GM18907 (cell line): ENCODE measurements at regions not wholly inside any gene's neighbourhood (a gene's known extent, or its start where the extent isn't known, plus 50 kb on each side); places are given as distances from the start of the nearest gene placed in this dataset.
"Not testable (repeated sequence)": the region's sequence is repeated elsewhere in the genome, so short reads cannot be mapped to it uniquely, and the experiment has no call there.

Experiments used
- ATAC-seq: cut with Tn5 transposase; IDR thresholded peaks from one replicate; pipeline ENCODE4 v1.9.1; 2021; ENCODE audit warnings: mild to moderate bottlenecking, moderate library complexity; ENCODE audit not compliant: unreplicated experiment

DNA sequence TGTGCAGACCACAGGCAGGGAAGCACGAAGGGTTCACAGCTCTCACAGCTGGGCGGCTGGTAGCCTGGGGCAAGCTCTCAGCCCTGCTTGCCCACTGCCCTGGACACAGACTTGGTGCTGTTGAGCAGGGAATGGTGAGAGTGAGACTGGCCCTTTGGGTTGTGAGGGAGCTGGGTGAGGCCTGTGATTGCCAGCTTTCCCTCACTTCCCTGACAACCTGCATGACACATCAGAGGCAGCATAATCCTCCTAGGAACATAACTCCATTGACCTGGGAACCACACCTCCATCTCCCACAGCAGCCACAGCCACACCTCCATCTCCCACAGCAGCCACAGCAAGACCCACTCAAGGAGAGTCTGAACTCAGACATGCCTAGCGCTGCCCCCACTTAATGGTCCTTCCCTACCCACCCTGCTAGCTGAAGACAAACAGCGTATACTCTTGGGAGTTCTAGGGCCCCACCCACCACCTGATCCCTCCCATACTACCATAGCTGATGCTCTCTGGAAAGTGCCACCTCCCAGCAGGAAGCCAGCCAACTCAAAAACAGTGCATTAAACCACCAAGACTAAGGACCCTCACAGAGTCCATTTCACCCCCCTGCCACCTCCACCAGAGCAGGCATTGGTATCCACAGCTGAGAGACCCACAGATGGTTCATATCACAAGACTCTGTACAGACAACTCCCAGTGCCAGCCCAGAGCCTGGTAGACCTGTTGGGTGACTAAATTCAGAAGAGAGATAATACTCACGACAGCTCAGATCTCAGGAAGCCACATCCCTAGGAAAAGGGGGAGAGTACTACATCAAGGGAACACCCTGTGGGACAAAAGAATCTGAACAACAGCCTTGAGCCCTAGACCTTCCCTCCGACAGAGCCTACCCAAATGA, 60.2 kb upstream of the PRSS3 start:
- ATAC-seq: not testable (repeated sequence)

DNA sequence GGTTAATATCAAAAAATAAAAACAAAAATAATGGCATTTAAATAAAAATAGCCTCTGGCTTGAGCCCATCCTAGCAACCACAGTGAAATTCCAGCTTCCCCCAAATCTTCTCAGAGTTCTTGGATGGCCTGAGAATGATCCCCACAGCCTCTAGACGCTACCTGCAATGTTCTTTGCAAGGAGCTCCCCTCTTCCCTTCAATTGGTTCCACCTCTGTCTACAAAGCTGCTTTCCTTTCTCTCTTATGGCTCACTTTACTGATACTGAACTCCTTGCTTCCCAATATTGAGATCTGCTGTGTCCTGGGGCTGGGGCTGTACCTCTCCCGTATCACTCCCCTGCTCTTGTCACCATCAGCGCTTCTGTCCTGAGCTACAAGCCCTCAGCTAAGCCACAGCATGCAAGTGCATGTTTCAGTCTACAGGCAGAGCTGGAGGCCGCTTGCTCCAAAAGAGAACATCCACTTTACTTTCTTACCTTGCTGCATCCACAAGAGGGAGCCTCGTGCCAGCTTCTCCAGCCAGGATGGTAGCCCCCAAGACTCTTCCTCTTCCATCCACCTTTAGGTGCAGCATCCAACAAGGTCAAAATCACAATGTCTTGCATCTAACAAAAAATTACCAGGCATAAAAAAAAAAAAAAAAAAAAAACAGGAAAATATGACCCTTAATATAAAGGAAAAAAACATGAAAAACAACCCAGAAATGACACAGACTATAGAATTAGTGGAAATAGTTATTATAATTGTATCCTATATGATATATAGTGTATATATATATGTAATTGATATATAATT, 57.4 kb upstream of the PRSS3 start:
- ATAC-seq: no peak

DNA sequence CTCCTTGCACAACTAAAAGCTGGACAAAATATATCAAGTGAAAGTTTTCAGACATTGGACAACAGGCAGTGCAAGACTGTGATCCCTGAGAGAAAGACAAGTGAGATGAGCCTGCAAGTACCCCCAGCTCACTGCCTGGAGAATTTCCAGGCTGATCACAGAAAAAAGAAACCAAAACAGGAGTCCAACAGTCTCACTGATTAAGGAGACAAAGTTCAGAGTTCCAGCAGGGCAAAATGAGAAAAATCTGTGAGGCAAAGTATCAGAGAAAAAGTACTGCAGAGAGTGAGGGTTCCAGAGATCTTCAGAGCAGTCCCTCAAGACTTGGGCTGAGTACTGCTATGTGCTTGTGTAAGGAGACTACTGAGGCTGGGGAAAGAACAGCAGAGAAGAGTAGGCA, 56.0 kb upstream of the PRSS3 start:
- no peak for ATAC-seq

DNA sequence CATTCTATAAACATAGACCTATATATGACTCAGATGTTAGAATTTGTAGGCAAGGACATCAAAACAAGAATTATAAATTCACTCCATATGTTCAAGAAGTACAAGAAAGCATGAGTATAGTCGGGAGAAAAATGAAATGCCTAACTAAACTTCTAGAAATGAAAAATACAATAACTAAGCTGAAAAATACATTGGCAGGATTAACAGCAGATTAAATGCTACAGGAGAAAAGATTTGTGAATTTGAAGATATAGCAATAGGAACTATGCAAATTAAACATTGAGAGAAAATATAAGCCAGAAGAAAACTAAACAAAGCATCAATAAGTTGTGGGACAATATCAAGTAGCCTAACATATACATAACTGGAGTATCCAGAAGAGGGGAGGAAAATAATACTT, 55.3 kb upstream of the PRSS3 start:
- ATAC-seq: no peak

DNA sequence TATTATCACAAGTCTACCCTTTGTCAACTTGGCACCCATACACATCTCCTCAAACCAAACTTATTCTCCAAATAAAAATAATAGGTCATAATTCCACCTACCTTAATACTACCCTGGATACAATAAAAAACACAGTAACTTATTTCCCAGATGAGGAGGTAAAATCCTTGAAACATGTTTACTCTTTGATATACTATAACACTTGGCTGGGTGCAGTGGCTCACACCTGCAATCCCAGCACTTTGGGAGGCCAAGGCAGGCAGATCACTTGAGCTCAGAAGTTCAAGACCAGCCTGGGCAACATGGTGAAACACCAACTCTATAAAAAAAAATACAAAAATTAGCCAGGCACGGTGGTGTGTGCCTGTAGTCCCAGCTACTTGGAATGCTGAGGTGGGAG, 54.4 kb upstream of the PRSS3 start:
- ATAC-seq: not testable (repeated sequence)

DNA sequence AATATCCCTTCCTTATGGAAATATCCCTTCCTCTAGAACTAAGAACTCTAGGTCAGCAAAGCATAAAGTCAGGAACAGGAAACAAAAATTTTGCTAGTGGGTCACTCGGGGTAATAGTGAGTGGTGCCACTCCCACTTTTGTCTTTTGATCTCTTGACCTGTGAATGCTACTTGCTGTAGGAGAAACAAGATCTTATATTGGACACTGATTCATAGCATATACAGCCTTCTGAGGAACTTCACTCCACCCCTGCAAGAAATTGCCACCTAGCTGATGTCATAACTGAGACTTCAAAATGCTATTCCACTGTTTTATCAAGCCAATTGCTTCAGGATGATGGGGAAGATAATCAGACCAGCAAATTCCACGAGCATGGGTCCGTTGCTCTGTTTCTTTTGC, 53.3 kb upstream of the PRSS3 start:
- no peak for ATAC-seq

DNA sequence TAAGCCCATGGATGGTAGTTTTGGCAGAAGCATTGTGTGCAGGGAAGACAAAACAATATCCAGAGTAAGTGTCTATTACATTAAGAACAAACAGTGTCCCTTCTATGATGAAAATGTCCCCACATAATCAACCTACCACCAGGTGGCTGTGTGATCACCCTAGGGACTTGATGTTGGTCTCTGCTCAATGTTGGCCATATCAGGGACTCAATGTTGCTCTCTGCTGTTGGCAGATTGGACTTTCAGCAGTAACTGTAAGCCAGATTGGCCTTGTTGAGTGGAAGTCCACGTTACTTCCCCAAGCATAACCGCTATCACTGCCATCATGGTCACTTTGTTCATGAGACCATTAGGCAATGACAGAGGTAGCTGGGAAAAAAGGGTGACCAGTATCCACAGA, 52.8 kb upstream of the PRSS3 start:
- ATAC-seq: no peak
